Left lung (tissue), 4 donors: ENCODE measurements at regions not wholly inside any gene's neighbourhood (a gene's known extent, or its start where the extent isn't known, plus 50 kb on each side); places are given as distances from the start of the nearest gene placed in this dataset.

Experiments
- ATAC-seq: fragments of 200-7000 bp; cut with Tn5 transposase; one replicate; pipeline ENCODE4 v1.9.1; 2020; ENCODE audit warnings: moderate library complexity
- DNase-seq, 4 donors: peaks; one replicate each; pipeline ENCODE4 v3.0.0-alpha.2; 2013 to 2020
- H3K27ac ChIP-seq, 2 donors: fragments of 200-600 bp; sonication (generic) in 1 of 2; one replicate each; pipeline versions ENCODE4 v1.5.0 to v1.8.0; 2020 to 2021
- H3K27me3 ChIP-seq, 2 donors: fragments of 200-600 bp; sonication (generic) in 1 of 2; one replicate each; pipeline versions ENCODE4 v1.5.0 to v1.8.0; 2020 to 2021
- H3K36me3 ChIP-seq, 2 donors: fragments of 200-600 bp; sonication (generic) in 1 of 2; one replicate each; pipeline versions ENCODE4 v1.5.0 to v1.8.0; 2020 to 2021
- H3K4me1 ChIP-seq, 2 donors: fragments of 200-600 bp; one replicate each; pipeline ENCODE4 v1.8.0; 2021
- H3K4me3 ChIP-seq, 2 donors: fragments of 200-600 bp; sonication (generic) in 1 of 2; one replicate each; pipeline versions ENCODE4 v1.5.0 to v1.8.0; 2020 to 2021; ENCODE audit warnings: mild to moderate bottlenecking in 1 of 2
- H3K9me3 ChIP-seq, 2 donors: fragments of 200-600 bp; sonication (generic) in 1 of 2; one replicate each; pipeline versions ENCODE4 v1.5.0 to v1.8.0; 2020 to 2021
- CTCF ChIP-seq, 2 donors: fragments of 200-600 bp; sonication (generic) in 1 of 2; IDR thresholded peaks; one replicate each; pipeline versions ENCODE4 v1.5.0 to v1.8.0; 2021; ENCODE audit warnings: antibody characterized with exemption in 2 of 2
- intact Hi-C, 2 donors: fragments of 100-400 bp; cut with DNase I; formaldehyde crosslinking; loops; one replicate each; pipeline versions ENCODE4 v1.11.2 to v1.14.2; 2022
- donor health status: DM: no; HTN: yes; CAD: no.
- donor health status: DM: no; HTN: no; CAD: no.

- no peak for DNase-seq
Measured at GRCh38 chr14:38070061-38070588, 137.6 kb upstream of the SSTR1 start.

GRCh38 chr14:38073641-38074040, 134.1 kb upstream of the SSTR1 start:
- intact Hi-C loops, result no loop called here
- DNase-seq (no peak), ATAC-seq (no peak)
- Histone ChIP-seq H3K36me3 (no peaks in the 10 kb centered on the region), H3K9me3 (no peaks in the 10 kb centered on the region), H3K27ac (no peak overlapping the region), H3K4me3 (no peak overlapping the region), H3K27me3 (no peaks in the 10 kb centered on the region), H3K4me1 (peaks cover 3 to 14% of the 10 kb centered on the region in 2 donors)
- no peak for TF ChIP-seq CTCF (IDR thresholded peaks at IDR 0.05)

More at GRCh38 chr14:38070061-38070588, 137.6 kb upstream of the SSTR1 start:
- Histone ChIP-seq H3K27ac (no peak overlapping the region), H3K4me1 (peaks cover 0 to 3% of the 10 kb centered on the region in 2 donors), H3K9me3 (no peaks in the 10 kb centered on the region), H3K36me3 (no peaks in the 10 kb centered on the region), H3K4me3 (no peak overlapping the region), H3K27me3 (no peaks in the 10 kb centered on the region)
- intact Hi-C loops, result no loop called here
- TF ChIP-seq CTCF (IDR thresholded peaks at IDR 0.05), result no peak
- no peak for ATAC-seq

GRCh38 chr14:38074081-38074480, 133.6 kb upstream of the SSTR1 start:
- intact Hi-C loops, result no loop called here
- DNase-seq (no peak), ATAC-seq (peak; percentile 60)
- TF ChIP-seq CTCF (IDR thresholded peaks at IDR 0.05), result no peak
- Histone ChIP-seq H3K27me3 (no peaks in the 10 kb centered on the region), H3K36me3 (no peaks in the 10 kb centered on the region), H3K27ac (no peak overlapping the region), H3K4me1 (peaks cover 3 to 17% of the 10 kb centered on the region in 2 donors), H3K9me3 (no peaks in the 10 kb centered on the region), H3K4me3 (no peak overlapping the region)

- intact Hi-C loops, result no loop called here
- no peak for TF ChIP-seq CTCF (IDR thresholded peaks at IDR 0.05)
- H3K27me3 ChIP-seq, result no peaks in the 10 kb centered on the region
- H3K36me3 ChIP-seq, result no peaks in the 10 kb centered on the region
- no peaks in the 10 kb centered on the region for H3K9me3 ChIP-seq
- H3K27ac ChIP-seq, result no peak overlapping the region
- peaks cover 3 to 21% of the 10 kb centered on the region in 2 donors for H3K4me1 ChIP-seq
- no peak for DNase-seq
- ATAC-seq, result no peak
- no peak overlapping the region for H3K4me3 ChIP-seq
Measured at GRCh38 chr14:38074754-38075153, 132.9 kb upstream of the SSTR1 start.

- H3K27me3 ChIP-seq, result no peaks in the 10 kb centered on the region
- DNase-seq (peak in 1 of 4 donors; percentile 43), ATAC-seq (peak; percentile 70)
- no peaks in the 10 kb centered on the region for H3K36me3 ChIP-seq
- H3K4me3 ChIP-seq, result no peak overlapping the region
- no peak for TF ChIP-seq CTCF (IDR thresholded peaks at IDR 0.05)
- H3K9me3 ChIP-seq, result no peaks in the 10 kb centered on the region
- H3K27ac ChIP-seq, result peak overlapping the region; percentile 27 to 68
- intact Hi-C loops, result no loop called here
- H3K4me1 ChIP-seq, result peaks cover 3 to 21% of the 10 kb centered on the region in 2 donors
Measured at GRCh38 chr14:38078393-38078792, 129.3 kb upstream of the SSTR1 start.
